Limb (tissue), 2 donors: ENCODE measurements at regions not wholly inside any gene's neighbourhood (a gene's known extent, or its start where the extent isn't known, plus 50 kb on each side); places are given as distances from the start of the nearest gene placed in this dataset.
"Not testable (repeated sequence)": the region's sequence is repeated elsewhere in the genome, so short reads cannot be mapped to it uniquely, and the experiment has no call there.

Source experiments
- DNase-seq, 2 donors: peaks; one replicate each; pipeline ENCODE4 v3.0.0-alpha.2; 2016; ENCODE audit errors: extremely low spot score in 2 of 2

- DNase-seq: not testable (repeated sequence)
Measured at GRCh38 chr1:222470252-222470805, 77.6 kb downstream of the HHIPL2 start.

- DNase-seq: no peak
Measured at GRCh38 chr1:222466150-222466865, 81.6 kb downstream of the HHIPL2 start.

GRCh38 chr1:222465211-222466041, 82.5 kb downstream of the HHIPL2 start:
- DNase-seq: peak; percentile 89 to 92

- peak; percentile 49 to 77 for DNase-seq
Measured at GRCh38 chr1:222464841-222465210, 83.1 kb downstream of the HHIPL2 start.

GRCh38 chr1:222463059-222463730, 84.7 kb downstream of the HHIPL2 start:
- no peak for DNase-seq

GRCh38 chr1:222462601-222463000, 85.3 kb downstream of the HHIPL2 start:
- DNase-seq: no peak

GRCh38 chr1:222461941-222462340, 86.0 kb downstream of the HHIPL2 start:
- DNase-seq: no peak

GRCh38 chr1:222459652-222460051, 88.3 kb downstream of the HHIPL2 start:
- no peak for DNase-seq

GRCh38 chr1:222457513-222457912, 90.4 kb downstream of the HHIPL2 start:
- no peak for DNase-seq

- no peak for DNase-seq
Measured at GRCh38 chr1:222457084-222457483, 90.8 kb downstream of the HHIPL2 start.

- DNase-seq: peak; percentile 90
Measured at GRCh38 chr1:222455188-222455879, 92.6 kb downstream of the HHIPL2 start.

- no peak for DNase-seq
Measured at GRCh38 chr1:222454782-222455181, 93.1 kb downstream of the HHIPL2 start.

- DNase-seq: no peak
Measured at GRCh38 chr1:222454186-222454585, 93.7 kb downstream of the HHIPL2 start.

GRCh38 chr1:222452031-222452430, 95.9 kb downstream of the HHIPL2 start:
- DNase-seq: no peak

GRCh38 chr1:222443566-222443965, 104.3 kb downstream of the HHIPL2 start:
- no peak for DNase-seq

- DNase-seq: no peak
Measured at GRCh38 chr1:222441066-222441465, 106.8 kb downstream of the HHIPL2 start.

- DNase-seq: no peak
Measured at GRCh38 chr1:222424826-222425225, 123.1 kb downstream of the HHIPL2 start.

- no peak for DNase-seq
Measured at GRCh38 chr1:222421380-222421779, 126.5 kb downstream of the HHIPL2 start.

- DNase-seq: no peak
Measured at GRCh38 chr1:222420633-222421032, 127.3 kb downstream of the HHIPL2 start.

GRCh38 chr1:222418654-222419053, 129.2 kb downstream of the HHIPL2 start:
- DNase-seq: no peak

- DNase-seq: no peak
Measured at GRCh38 chr1:222417264-222417663, 130.6 kb downstream of the HHIPL2 start.
